G401 (cell line): ENCODE measurements at regions not wholly inside any gene's neighbourhood (a gene's known extent, or its start where the extent isn't known, plus 50 kb on each side); places are given as distances from the start of the nearest gene placed in this dataset.
"Not testable (repeated sequence)": the region's sequence is repeated elsewhere in the genome, so short reads cannot be mapped to it uniquely, and the experiment has no call there.

Experiments
- DNase-seq: peaks from one replicate; pipeline ENCODE4 v3.0.0-alpha.2; 2015; ENCODE audit warnings: low spot score
- in situ Hi-C: cut with HindIII; loops from 2 replicates; pipeline ENCODE4 v1.10.0; 2016; ENCODE audit warnings: low sequenced_read_pairs, mixed read lengths

GRCh38 chrX:4550018-4550417 is 836.6 kb upstream of the PRKX start:
- no peak for DNase-seq

GRCh38 chrX:4547213-4547836 is 833.9 kb upstream of the PRKX start:
- peak; percentile 42 for DNase-seq
- in situ Hi-C loops, result no loop called here

More at GRCh38 chrX:4550018-4550417, 836.6 kb upstream of the PRKX start:
- in situ Hi-C loops, result no loop called here

GRCh38 chrX:4546178-4546577 is 832.7 kb upstream of the PRKX start:
- in situ Hi-C loops, DNase-seq: not testable (repeated sequence)

GRCh38 chrX:4528247-4528646 is 814.8 kb upstream of the PRKX start:
- in situ Hi-C loops, result no loop called here
- DNase-seq, result no peak

DNA sequence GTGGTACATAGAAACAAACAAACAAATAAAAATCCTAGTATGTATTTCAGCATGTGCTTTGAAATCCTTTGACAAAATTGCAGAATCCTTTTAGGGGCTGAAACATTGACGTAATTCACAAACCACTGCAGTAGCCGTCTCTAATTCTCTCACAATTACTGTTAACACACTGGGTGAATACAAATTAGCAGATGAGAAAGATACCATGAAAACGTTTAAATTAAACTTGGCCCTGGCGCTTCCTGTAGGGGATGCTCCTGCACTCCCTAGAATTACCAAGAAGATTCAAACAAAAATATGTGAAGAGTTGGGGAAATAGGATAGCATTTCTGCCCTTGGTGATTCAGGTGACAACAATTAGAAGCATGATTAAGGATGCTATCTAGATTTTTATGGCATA is 772.5 kb upstream of the PRKX start:
- no peak for DNase-seq
- in situ Hi-C loops, result no loop called here

DNA sequence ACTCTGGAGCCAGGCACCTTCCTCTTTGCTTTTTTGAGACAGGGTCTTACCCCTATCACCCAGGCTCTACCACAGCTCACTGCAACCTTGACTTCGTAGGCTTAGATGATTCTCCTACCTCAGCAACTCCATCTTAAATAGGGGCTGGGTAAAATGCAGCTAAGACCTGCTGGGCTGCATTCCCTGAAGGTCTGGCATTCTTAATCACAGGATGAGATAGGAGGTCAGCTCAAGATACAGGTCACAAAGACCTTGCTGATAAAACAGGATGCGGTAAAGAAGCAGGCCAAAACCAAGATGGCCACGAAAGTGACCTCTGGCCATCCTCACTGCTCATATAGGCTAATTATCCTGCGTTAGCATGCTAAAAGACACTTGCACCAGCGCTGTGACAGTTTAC is 770.8 kb upstream of the PRKX start:
- DNase-seq, result no peak
- in situ Hi-C loops, result no loop called here

GRCh38 chrX:4451591-4451990 is 738.1 kb upstream of the PRKX start:
- in situ Hi-C loops, result no loop called here
- no peak for DNase-seq

DNA sequence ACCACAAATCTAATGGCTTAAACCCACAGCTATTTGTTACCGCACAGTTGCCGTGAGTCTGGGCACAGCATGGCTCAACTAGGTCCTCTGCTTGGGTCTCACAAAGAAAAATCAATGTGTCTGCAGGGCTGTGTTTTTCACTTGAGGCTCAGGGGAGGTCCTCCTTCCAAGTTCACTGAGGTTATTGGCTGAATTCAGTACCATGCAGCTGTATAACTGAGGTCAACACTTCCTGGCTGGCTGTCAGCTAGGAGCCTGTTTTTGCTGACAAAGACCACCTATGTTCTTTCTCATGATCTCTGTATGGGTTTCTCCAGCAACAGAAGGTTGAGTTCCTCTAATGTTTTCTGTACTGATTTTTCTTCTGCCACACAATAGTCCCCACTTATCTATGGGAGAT is 736.7 kb upstream of the PRKX start:
- no peak for DNase-seq
- in situ Hi-C loops, result no loop called here

DNA sequence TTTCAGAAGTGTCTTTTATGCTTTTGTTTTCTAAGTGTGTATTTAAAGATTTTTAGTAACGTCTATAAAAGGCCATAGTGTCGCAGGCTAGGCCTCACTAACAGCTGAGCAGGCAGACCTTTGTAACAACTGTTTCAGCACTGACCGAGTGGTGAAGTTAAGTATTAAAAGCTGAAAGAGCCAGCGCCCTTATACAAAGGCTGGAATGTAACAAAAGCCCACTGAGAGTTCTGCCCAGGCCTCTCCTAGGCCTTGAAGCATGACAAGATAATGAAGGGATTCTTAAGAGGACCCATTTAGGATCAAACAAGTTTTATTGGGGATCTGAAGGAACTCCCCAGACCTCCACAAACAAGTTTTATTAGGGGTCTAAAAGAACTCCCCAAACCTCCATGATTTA is 722.5 kb upstream of the PRKX start:
- in situ Hi-C loops, result no loop called here
- DNase-seq, result no peak

DNA sequence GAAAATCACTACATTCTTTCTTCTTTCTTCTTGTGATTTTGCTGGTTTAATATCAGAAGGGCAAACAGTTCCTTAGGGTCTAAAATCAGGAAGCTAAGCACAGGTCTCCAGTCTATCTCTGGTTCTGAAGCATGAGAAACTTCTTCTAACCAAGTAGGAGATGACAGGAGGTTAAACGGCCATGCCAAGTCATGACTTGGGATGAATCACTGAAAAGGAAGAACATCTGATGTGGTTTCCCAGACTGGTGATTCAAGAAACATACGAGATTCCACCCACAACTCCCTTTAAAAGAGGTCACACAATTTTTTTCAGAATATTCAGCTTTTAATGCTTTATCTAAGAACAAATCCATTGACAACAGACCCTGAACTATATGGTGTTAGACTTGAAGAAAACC is 684.0 kb upstream of the PRKX start:
- in situ Hi-C loops, result no loop called here

DNA sequence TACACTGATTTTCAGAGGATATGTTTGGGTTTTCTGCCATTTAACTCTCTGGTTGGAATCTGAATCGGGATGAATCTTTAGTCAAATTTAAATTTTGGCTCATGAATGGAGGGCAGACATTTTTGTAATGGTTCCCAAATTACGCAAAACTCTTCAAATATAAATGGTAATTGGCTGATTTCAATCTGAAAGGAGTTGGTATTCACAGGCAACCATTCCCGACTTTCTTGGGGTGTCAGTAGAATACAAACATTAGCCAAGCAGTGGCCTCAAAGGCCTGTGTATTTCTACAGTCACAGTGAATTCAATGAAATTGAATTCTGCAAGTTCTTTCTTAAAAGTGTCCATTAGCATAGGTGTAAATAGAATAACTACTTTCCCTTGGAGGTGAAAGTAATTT is 668.8 kb upstream of the PRKX start:
- DNase-seq, result no peak
- in situ Hi-C loops, result no loop called here

More for the DNA sequence above, 684.0 kb upstream of the PRKX start:
- DNase-seq, result no peak

GRCh38 chrX:4380710-4381109 is 667.3 kb upstream of the PRKX start:
- in situ Hi-C loops, result no loop called here

GRCh38 chrX:4379071-4379470 is 665.6 kb upstream of the PRKX start:
- in situ Hi-C loops, result no loop called here
- DNase-seq, result no peak

More at GRCh38 chrX:4380710-4381109, 667.3 kb upstream of the PRKX start:
- DNase-seq, result no peak

DNA sequence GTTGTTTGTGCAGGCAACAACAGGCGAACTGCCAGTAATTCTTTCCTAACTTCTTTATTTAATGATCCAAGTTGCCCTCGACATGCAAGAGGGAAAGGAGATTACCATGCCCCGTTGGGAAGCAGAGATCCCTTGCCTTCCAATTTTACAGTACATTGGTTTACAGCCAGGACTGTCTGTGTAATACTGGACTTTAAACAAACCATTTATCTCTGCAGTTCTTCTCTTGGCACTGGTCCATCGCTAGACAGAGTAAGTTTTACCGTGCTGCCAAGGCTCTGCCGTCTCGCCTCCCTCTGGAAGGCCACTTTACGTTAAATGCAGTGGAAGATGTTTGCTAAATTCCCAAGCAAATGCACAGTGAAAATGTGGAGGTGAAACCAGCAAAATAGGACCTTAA is 660.3 kb upstream of the PRKX start:
- in situ Hi-C loops, result no loop called here

GRCh38 chrX:4358577-4358976 is 645.1 kb upstream of the PRKX start:
- no peak for DNase-seq
- in situ Hi-C loops, result no loop called here

More for the DNA sequence above, 660.3 kb upstream of the PRKX start:
- no peak for DNase-seq

DNA sequence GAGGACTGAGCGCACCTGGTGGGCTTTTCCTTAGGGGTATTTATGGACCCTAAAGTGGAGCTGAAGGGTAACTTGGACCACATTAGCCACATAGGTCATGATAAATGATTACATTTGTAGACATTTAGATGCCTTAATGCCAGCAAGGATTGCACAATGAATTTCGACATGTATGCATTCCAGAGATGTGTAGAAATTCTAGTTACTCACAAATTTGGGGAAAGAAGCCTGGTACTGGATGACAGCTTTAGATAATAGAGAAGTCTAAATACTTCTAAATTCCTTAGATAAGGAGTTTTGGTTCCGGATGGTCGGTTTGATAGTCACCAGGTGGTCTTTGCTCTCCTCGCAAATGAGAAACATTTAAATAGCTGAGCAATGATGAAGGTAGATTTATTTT is 609.5 kb upstream of the PRKX start:
- in situ Hi-C loops, result no loop called here
- no peak for DNase-seq

DNA sequence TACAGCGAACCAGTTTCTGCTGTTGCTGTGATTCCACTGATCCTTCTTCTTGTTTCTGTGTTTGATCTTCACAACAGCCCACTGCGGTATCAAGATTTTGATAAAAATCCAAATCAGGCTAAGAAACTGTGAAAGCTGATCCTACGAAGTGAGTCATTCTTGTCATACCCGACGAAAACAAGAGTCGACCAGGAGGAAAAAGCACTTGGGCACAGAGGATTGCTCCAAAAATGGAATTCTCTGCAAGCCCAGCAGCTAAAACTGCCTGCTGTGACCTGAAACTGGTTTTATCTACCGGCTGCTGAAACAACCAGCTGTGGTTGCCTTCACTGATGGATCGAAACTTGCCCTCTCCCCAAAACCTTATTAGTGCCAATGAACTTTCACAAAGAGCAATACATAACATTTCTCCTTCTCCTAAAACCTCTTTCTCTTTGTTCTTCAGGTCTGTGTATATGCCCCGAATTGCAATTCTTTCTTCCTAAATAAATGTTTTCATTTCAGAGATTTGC is 607.0 kb upstream of the PRKX start:
- in situ Hi-C loops, result no loop called here
- no peak for DNase-seq

DNA sequence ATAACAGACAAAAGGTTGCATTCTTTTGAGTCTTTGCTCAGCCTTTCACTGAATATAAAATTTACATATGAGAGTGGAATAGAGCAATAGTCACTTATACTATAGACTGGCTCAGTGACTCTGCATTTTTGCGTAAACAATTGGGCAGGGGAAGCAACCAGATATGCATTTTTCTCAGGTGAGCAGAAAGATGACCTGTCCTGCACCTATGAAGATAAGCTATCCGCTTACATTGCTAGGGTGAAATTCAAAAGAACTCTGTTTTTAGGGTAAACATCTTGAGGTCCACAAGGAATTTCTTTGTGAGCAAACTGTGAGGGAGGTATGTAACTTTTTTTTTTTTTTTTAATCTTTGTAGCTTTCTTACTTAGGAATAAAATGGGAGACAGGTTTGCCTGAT is 602.4 kb upstream of the PRKX start:
- in situ Hi-C loops, result no loop called here

GRCh38 chrX:4314586-4314985 is 601.1 kb upstream of the PRKX start:
- in situ Hi-C loops, result no loop called here
- DNase-seq, result no peak

More for the DNA sequence above, 602.4 kb upstream of the PRKX start:
- no peak for DNase-seq

- DNase-seq, result no peak
- in situ Hi-C loops, result no loop called here
Measured at GRCh38 chrX:4277122-4277521, 563.7 kb upstream of the PRKX start.

DNA sequence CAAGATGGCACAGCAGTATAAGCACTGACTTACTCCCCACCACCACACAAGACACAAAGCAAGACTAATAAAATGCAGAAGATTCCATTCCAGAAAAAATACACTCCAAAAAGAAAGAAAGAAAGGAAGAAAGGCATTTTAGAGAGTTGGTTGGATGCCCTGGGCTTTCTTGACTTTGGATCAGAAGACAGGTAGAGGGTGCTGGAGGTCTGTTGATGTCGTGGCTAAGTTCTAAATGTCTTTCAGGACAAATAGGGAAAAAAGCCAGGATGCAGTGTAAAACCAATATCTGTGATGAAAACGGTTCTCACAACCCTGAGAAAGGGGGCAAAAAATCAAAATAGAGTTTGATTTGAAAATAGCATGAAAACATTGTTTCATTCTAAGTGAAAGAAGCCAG is 555.2 kb upstream of the PRKX start:
- in situ Hi-C loops, result no loop called here
- no peak for DNase-seq
